Neural cell (in vitro differentiated cells): ENCODE measurements at regions not wholly inside any gene's neighbourhood (a gene's known extent, or its start where the extent isn't known, plus 50 kb on each side); places are given as distances from the start of the nearest gene placed in this dataset.

Source experiments
- H2AFZ ChIP-seq: fragments of 200-600, 300-800 bp; sonication (generic), shearing (Covaris generic); 2 replicates; pipeline ENCODE4 v1.6.0; 2014; ENCODE audit warnings: low read depth, mild to moderate bottlenecking, antibody characterized with exemption, low read length, moderate library complexity
- H3F3A ChIP-seq: fragments of 200-600 bp; shearing (Covaris generic); 2 replicates; pipeline ENCODE4 v1.6.1; 2016; ENCODE audit warnings: mild to moderate bottlenecking, moderate library complexity, mixed read lengths, antibody characterized with exemption, low read length; ENCODE audit not compliant: insufficient read depth, poor library complexity, severe bottlenecking
- H3K27ac ChIP-seq: fragments of 200-600, 300-800 bp; sonication (generic), shearing (Covaris generic); 2 replicates; pipeline ENCODE4 v1.5.1; 2014; ENCODE audit warnings: mild to moderate bottlenecking, low read length, moderate library complexity
- H3K27me3 ChIP-seq: fragments of 300-800, 200-600 bp; sonication (generic), shearing (Covaris generic); 2 replicates; pipeline ENCODE4 v1.6.0; 2014; ENCODE audit warnings: mild to moderate bottlenecking, low read depth, low read length, moderate library complexity; ENCODE audit not compliant: insufficient read depth
- H3K36me3 ChIP-seq: fragments of 300-800, 200-600 bp; sonication (generic), shearing (Covaris generic); 2 replicates; pipeline ENCODE4 v1.5.1; 2014; ENCODE audit warnings: mild to moderate bottlenecking, antibody characterized with exemption, low read length, moderate library complexity; ENCODE audit not compliant: insufficient read depth
- H3K4me2 ChIP-seq: fragments of 300-800, 200-600 bp; sonication (generic), shearing (Covaris generic); 2 replicates; pipeline ENCODE4 v1.6.0; 2014; ENCODE audit warnings: mild to moderate bottlenecking, low read length
- H3K4me3 ChIP-seq: fragments of 300-800, 200-600 bp; sonication (generic), shearing (Covaris generic); 2 replicates; pipeline ENCODE4 v1.5.1; 2014; ENCODE audit warnings: mild to moderate bottlenecking, low read length, moderate library complexity
- H3K79me2 ChIP-seq: fragments of 200-600 bp; shearing (Covaris generic); replicated peaks from 2 replicates; pipeline ENCODE4 v1.6.0; 2014; ENCODE audit warnings: mild to moderate bottlenecking, low read length, moderate library complexity; ENCODE audit not compliant: insufficient read depth
- H3K9ac ChIP-seq: fragments of 300-800, 200-600 bp; sonication (generic), shearing (Covaris generic); 2 replicates; pipeline ENCODE4 v1.6.1; 2016; ENCODE audit warnings: mild to moderate bottlenecking, low read length, mixed read lengths
- H3K9me2 ChIP-seq: fragments of 200-600 bp; shearing (Covaris generic); 2 replicates; pipeline ENCODE4 v1.6.1; 2016; ENCODE audit warnings: mild to moderate bottlenecking, low read length, mixed read lengths; ENCODE audit not compliant: insufficient read depth
- H3K9me3 ChIP-seq: fragments of 200-600, 300-800 bp; sonication (generic), shearing (Covaris generic); 2 replicates; pipeline ENCODE4 v1.6.1; 2016; ENCODE audit warnings: mild to moderate bottlenecking, mixed run types, low read length, moderate library complexity, mixed read lengths
- H4K20me1 ChIP-seq: fragments of 200-600 bp; shearing (Covaris generic); 2 replicates; pipeline ENCODE4 v1.6.1; 2016; ENCODE audit warnings: mild to moderate bottlenecking, mixed run types; ENCODE audit not compliant: insufficient read depth
- CTCF ChIP-seq: fragments of 450-650 bp; IDR thresholded peaks from 2 replicates; pipeline ENCODE4 v1.5.1; 2014; ENCODE audit warnings: antibody characterized with exemption, mild to moderate bottlenecking, moderate library complexity; ENCODE audit not compliant: poor library complexity, severe bottlenecking
- EZH2 ChIP-seq: fragments of 200-600, 300-800 bp; shearing (Covaris generic), sonication (generic); IDR thresholded peaks from 2 replicates; pipeline ENCODE4 v1.6.1; 2014; ENCODE audit warnings: antibody characterized with exemption, low read length, borderline replicate concordance, mild to moderate bottlenecking; ENCODE audit not compliant: insufficient read depth, poor library complexity, severe bottlenecking
- MXI1 ChIP-seq: fragments of 450-650 bp; conservative IDR thresholded peaks from 2 replicates; pipeline ENCODE4 v1.6.1; 2014; ENCODE audit warnings: antibody characterized with exemption, mild to moderate bottlenecking; ENCODE audit not compliant: poor library complexity, severe bottlenecking
- POLR2AphosphoS5 ChIP-seq: IDR thresholded peaks from 2 replicates; pipeline ENCODE4 v1.6.1; 2012
- RAD21 ChIP-seq: fragments of 450-650 bp; conservative IDR thresholded peaks from 2 replicates; pipeline ENCODE4 v1.6.1; 2014; ENCODE audit warnings: antibody characterized with exemption, mild to moderate bottlenecking, moderate library complexity
- REST ChIP-seq: IDR thresholded peaks from 2 replicates; pipeline ENCODE4 v1.6.1; 2012; ENCODE audit warnings: borderline replicate concordance
- SMC3 ChIP-seq: fragments of 450-650 bp; conservative IDR thresholded peaks from 2 replicates; pipeline ENCODE4 v1.6.1; 2014; ENCODE audit warnings: antibody characterized with exemption, mild to moderate bottlenecking, moderate library complexity; ENCODE audit not compliant: poor library complexity
- TAF1 ChIP-seq: IDR thresholded peaks from 2 replicates; pipeline ENCODE4 v1.6.1; 2012; ENCODE audit warnings: low read depth

- H3K9me2 ChIP-seq, result no peaks in the 10 kb centered on the region
- no peak overlapping the region for H3K4me3 ChIP-seq
- H3K9ac ChIP-seq, result no peak overlapping the region
- no peaks in the 10 kb centered on the region for H3K27me3 ChIP-seq
- no peak overlapping the region for H2AFZ ChIP-seq
- no peaks in the 10 kb centered on the region for H3K36me3 ChIP-seq
- H3K9me3 ChIP-seq, result no peaks in the 10 kb centered on the region
- no peak overlapping the region for H3K27ac ChIP-seq
- H3F3A ChIP-seq, result no peaks in the 10 kb centered on the region
- H3K4me2 ChIP-seq, result no peak overlapping the region
- no peaks in the 10 kb centered on the region for H3K79me2 ChIP-seq
- no peaks in the 10 kb centered on the region for H4K20me1 ChIP-seq
- TF ChIP-seq RAD21 (no peak), REST (no peak), POLR2AphosphoS5 (no peak)
Observed at GRCh38 chr16:6940968-6941367, 391.7 kb upstream of the RBFOX1 start.

- H3K9ac ChIP-seq, result no peak overlapping the region
- no peaks in the 10 kb centered on the region for H3K79me2 ChIP-seq
- H3F3A ChIP-seq, result no peaks in the 10 kb centered on the region
- H3K4me2 ChIP-seq, result no peak overlapping the region
- TF ChIP-seq REST (no peak), RAD21 (no peak), POLR2AphosphoS5 (no peak), EZH2 (no peak), SMC3 (no peak), CTCF (no peak), MXI1 (no peak), TAF1 (no peak)
- no peaks in the 10 kb centered on the region for H3K9me3 ChIP-seq
- no peak overlapping the region for H2AFZ ChIP-seq
- H3K4me3 ChIP-seq, result no peak overlapping the region
- no peaks in the 10 kb centered on the region for H3K36me3 ChIP-seq
- no peaks in the 10 kb centered on the region for H4K20me1 ChIP-seq
- H3K27me3 ChIP-seq, result no peaks in the 10 kb centered on the region
- H3K27ac ChIP-seq, result no peak overlapping the region
- H3K9me2 ChIP-seq, result no peaks in the 10 kb centered on the region
Observed at GRCh38 chr16:6937641-6938040, 395.0 kb upstream of the RBFOX1 start.
